ENCODE measurements at regions not wholly inside any gene's neighbourhood (a gene's known extent, or its start where the extent isn't known, plus 50 kb on each side); places are given as distances from the start of the nearest gene placed in this dataset.

GRCh38 chr2:56540916-56541315 lies 357.1 kb downstream of the CCDC85A start:
- H3K4me2 ChIP-seq (ENCODE audit: low read depth, low read length, poor library complexity, severe bottlenecking), result no peak overlapping the region
- H3K79me2 ChIP-seq (ENCODE audit: low read length), result no peaks in the 10 kb centered on the region
- no peaks in the 10 kb centered on the region for H3K36me3 ChIP-seq (ENCODE audit: insufficient read depth, low read length)
- H3K9ac ChIP-seq (ENCODE audit: low read length), result no peak overlapping the region
- peaks cover 6% of the 10 kb centered on the region; the same call in 1 of the 2 replicates for H3K9me3 ChIP-seq (ENCODE audit: low read length)
- H3K4me3 ChIP-seq (ENCODE audit: low read length), result no peak overlapping the region
- no peaks in the 10 kb centered on the region for H3K4me1 ChIP-seq (ENCODE audit: low read length)
- H4K20me1 ChIP-seq (ENCODE audit: insufficient read depth, low read depth, low read length), result no peaks in the 10 kb centered on the region
- no peak for DNase-seq
- no peaks in the 10 kb centered on the region for H3K27me3 ChIP-seq (ENCODE audit: low read length)
- H2AFZ ChIP-seq (ENCODE audit: low read length), result no peak overlapping the region
- H3K27ac ChIP-seq (ENCODE audit: low read length), result no peak overlapping the region
- H3K9me2 ChIP-seq (replicated peaks; ENCODE audit: insufficient read depth, low read length), result no peaks in the 10 kb centered on the region

DNA sequence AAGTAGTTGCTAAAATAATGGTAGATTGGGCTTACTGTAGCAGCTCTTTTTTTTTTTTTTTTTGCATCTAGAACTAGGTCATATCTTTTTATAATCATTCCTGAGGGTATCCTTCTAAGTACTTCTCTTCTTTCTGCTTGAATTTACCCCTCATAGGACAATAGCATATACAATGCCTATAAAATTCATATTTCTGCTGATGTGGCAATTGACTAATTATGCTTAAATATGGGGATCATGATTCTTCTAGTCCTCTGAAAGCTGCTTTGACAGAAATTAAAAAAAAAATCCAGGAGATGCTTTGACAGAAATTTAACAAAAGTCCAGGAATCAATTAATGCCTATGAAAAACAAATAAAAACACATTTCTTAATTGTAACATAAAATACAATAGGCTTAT lies 358.4 kb downstream of the CCDC85A start:
- no peak overlapping the region for H3K27ac ChIP-seq (ENCODE audit: low read length)
- no peak overlapping the region for H2AFZ ChIP-seq (ENCODE audit: low read length)
- H3K4me2 ChIP-seq (ENCODE audit: low read depth, low read length, poor library complexity, severe bottlenecking), result no peak overlapping the region
- H3K9me2 ChIP-seq (replicated peaks; ENCODE audit: insufficient read depth, low read length), result no peaks in the 10 kb centered on the region
- no peaks in the 10 kb centered on the region for H3K36me3 ChIP-seq (ENCODE audit: insufficient read depth, low read length)
- no peaks in the 10 kb centered on the region for H3K79me2 ChIP-seq (ENCODE audit: low read length)
- H3K27me3 ChIP-seq (ENCODE audit: low read length), result no peaks in the 10 kb centered on the region
- no peak overlapping the region for H3K4me3 ChIP-seq (ENCODE audit: low read length)
- DNase-seq, result no peak
- no peak overlapping the region for H3K9ac ChIP-seq (ENCODE audit: low read length)
- peaks cover 6% of the 10 kb centered on the region; the same call in 1 of the 2 replicates for H3K9me3 ChIP-seq (ENCODE audit: low read length)
- no peaks in the 10 kb centered on the region for H4K20me1 ChIP-seq (ENCODE audit: insufficient read depth, low read depth, low read length)
- H3K4me1 ChIP-seq (ENCODE audit: low read length), result no peaks in the 10 kb centered on the region

DNA sequence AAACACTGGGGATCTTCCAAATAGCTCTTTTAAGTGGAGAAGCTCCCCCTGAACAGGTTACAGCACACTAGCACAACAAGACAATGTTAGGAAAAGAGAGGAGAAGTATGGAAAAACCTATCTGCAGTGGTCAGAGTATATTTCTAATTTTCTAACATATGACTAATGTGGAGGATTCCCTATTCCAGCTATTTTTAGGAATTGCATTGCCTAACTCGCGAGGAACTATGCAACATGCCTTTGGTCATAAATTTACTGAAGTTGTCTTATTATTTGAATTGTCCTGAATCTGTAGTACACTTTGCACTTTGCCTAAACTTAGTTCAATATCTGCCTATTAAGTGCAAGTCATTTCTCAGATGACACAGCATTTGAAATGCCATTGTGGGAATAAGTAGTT lies 381.4 kb downstream of the CCDC85A start:
- H3K4me2 ChIP-seq (ENCODE audit: low read depth, low read length, poor library complexity, severe bottlenecking), result no peak overlapping the region
- no peaks in the 10 kb centered on the region for H3K4me1 ChIP-seq (ENCODE audit: low read length)
- H3K36me3 ChIP-seq (ENCODE audit: insufficient read depth, low read length), result no peaks in the 10 kb centered on the region
- no peak overlapping the region for H3K4me3 ChIP-seq (ENCODE audit: low read length)
- no peak overlapping the region for H3K9ac ChIP-seq (ENCODE audit: low read length)
- no peaks in the 10 kb centered on the region for H3K79me2 ChIP-seq (ENCODE audit: low read length)
- no peak for DNase-seq
- no peak overlapping the region for H3K27ac ChIP-seq (ENCODE audit: low read length)
- H4K20me1 ChIP-seq (ENCODE audit: insufficient read depth, low read depth, low read length), result no peaks in the 10 kb centered on the region
- no peaks in the 10 kb centered on the region for H3K9me2 ChIP-seq (replicated peaks; ENCODE audit: insufficient read depth, low read length)
- no peaks in the 10 kb centered on the region for H3K9me3 ChIP-seq (ENCODE audit: low read length)
- H2AFZ ChIP-seq (ENCODE audit: low read length), result no peak overlapping the region
- H3K27me3 ChIP-seq (ENCODE audit: low read length), result no peaks in the 10 kb centered on the region

DNA sequence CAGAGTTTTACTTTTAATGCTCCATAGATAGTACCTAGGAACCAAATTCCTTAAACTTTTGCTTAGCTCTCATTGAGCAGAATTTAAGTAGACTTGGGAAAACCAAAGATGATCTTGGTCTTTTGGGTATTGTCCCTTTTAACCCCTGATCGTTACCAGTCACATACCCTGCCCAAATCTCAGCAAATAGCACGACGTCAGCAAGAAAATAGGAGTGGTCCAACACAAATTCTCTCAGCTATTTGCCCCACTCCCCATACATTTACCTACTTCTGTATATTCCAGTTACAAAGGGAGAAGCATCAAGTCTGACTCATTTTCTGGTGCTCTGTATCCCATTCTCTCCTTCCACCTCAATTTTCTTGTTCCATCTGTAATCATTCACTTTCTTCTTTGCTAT lies 387.3 kb downstream of the CCDC85A start:
- H3K4me1 ChIP-seq (ENCODE audit: low read length), result no peaks in the 10 kb centered on the region
- H4K20me1 ChIP-seq (ENCODE audit: insufficient read depth, low read depth, low read length), result no peaks in the 10 kb centered on the region
- H3K9me2 ChIP-seq (replicated peaks; ENCODE audit: insufficient read depth, low read length), result no peaks in the 10 kb centered on the region
- no peak overlapping the region for H2AFZ ChIP-seq (ENCODE audit: low read length)
- DNase-seq, result no peak
- no peaks in the 10 kb centered on the region for H3K79me2 ChIP-seq (ENCODE audit: low read length)
- no peak overlapping the region for H3K4me2 ChIP-seq (ENCODE audit: low read depth, low read length, poor library complexity, severe bottlenecking)
- no peak overlapping the region for H3K27ac ChIP-seq (ENCODE audit: low read length)
- H3K9me3 ChIP-seq (ENCODE audit: low read length), result peaks cover 9% of the 10 kb centered on the region; the same call in 1 of the 2 replicates
- no peak overlapping the region for H3K9ac ChIP-seq (ENCODE audit: low read length)
- no peak overlapping the region for H3K4me3 ChIP-seq (ENCODE audit: low read length)
- H3K36me3 ChIP-seq (ENCODE audit: insufficient read depth, low read length), result no peaks in the 10 kb centered on the region
- H3K27me3 ChIP-seq (ENCODE audit: low read length), result no peaks in the 10 kb centered on the region

- no peaks in the 10 kb centered on the region for H3K4me1 ChIP-seq (ENCODE audit: low read length)
- no peak overlapping the region for H3K4me3 ChIP-seq (ENCODE audit: low read length)
- H3K36me3 ChIP-seq (ENCODE audit: insufficient read depth, low read length), result no peaks in the 10 kb centered on the region
- H3K9me2 ChIP-seq (replicated peaks; ENCODE audit: insufficient read depth, low read length), result no peaks in the 10 kb centered on the region
- H3K9ac ChIP-seq (ENCODE audit: low read length), result no peak overlapping the region
- no peak overlapping the region for H3K4me2 ChIP-seq (ENCODE audit: low read depth, low read length, poor library complexity, severe bottlenecking)
- no peak for DNase-seq
- H3K27me3 ChIP-seq (ENCODE audit: low read length), result no peaks in the 10 kb centered on the region
- no peaks in the 10 kb centered on the region for H4K20me1 ChIP-seq (ENCODE audit: insufficient read depth, low read depth, low read length)
- no peak overlapping the region for H2AFZ ChIP-seq (ENCODE audit: low read length)
- H3K27ac ChIP-seq (ENCODE audit: low read length), result no peak overlapping the region
- H3K9me3 ChIP-seq (ENCODE audit: low read length), result peaks cover 17% of the 10 kb centered on the region
- H3K79me2 ChIP-seq (ENCODE audit: low read length), result no peaks in the 10 kb centered on the region
Measured at GRCh38 chr2:56576001-56576400, 392.2 kb downstream of the CCDC85A start.

GRCh38 chr2:56580242-56580641 lies 396.5 kb downstream of the CCDC85A start:
- H3K4me3 ChIP-seq (ENCODE audit: low read length), result no peak overlapping the region
- H3K9me3 ChIP-seq (ENCODE audit: low read length), result peaks cover 7% of the 10 kb centered on the region
- H3K36me3 ChIP-seq (ENCODE audit: insufficient read depth, low read length), result no peaks in the 10 kb centered on the region
- no peak overlapping the region for H2AFZ ChIP-seq (ENCODE audit: low read length)
- DNase-seq, result no peak
- no peaks in the 10 kb centered on the region for H3K4me1 ChIP-seq (ENCODE audit: low read length)
- H3K9ac ChIP-seq (ENCODE audit: low read length), result no peak overlapping the region
- no peaks in the 10 kb centered on the region for H4K20me1 ChIP-seq (ENCODE audit: insufficient read depth, low read depth, low read length)
- H3K4me2 ChIP-seq (ENCODE audit: low read depth, low read length, poor library complexity, severe bottlenecking), result no peak overlapping the region
- H3K79me2 ChIP-seq (ENCODE audit: low read length), result no peaks in the 10 kb centered on the region
- H3K9me2 ChIP-seq (replicated peaks; ENCODE audit: insufficient read depth, low read length), result no peaks in the 10 kb centered on the region
- no peaks in the 10 kb centered on the region for H3K27me3 ChIP-seq (ENCODE audit: low read length)
- no peak overlapping the region for H3K27ac ChIP-seq (ENCODE audit: low read length)

GRCh38 chr2:56582570-56582969 lies 398.8 kb downstream of the CCDC85A start:
- H3K9me3 ChIP-seq (ENCODE audit: low read length), result peaks cover 2% of the 10 kb centered on the region; the same call in 1 of the 2 replicates
- no peaks in the 10 kb centered on the region for H3K36me3 ChIP-seq (ENCODE audit: insufficient read depth, low read length)
- no peaks in the 10 kb centered on the region for H3K9me2 ChIP-seq (replicated peaks; ENCODE audit: insufficient read depth, low read length)
- H3K4me2 ChIP-seq (ENCODE audit: low read depth, low read length, poor library complexity, severe bottlenecking), result no peak overlapping the region
- H2AFZ ChIP-seq (ENCODE audit: low read length), result no peak overlapping the region
- no peak for DNase-seq
- no peak overlapping the region for H3K4me3 ChIP-seq (ENCODE audit: low read length)
- H3K27ac ChIP-seq (ENCODE audit: low read length), result no peak overlapping the region
- H3K9ac ChIP-seq (ENCODE audit: low read length), result no peak overlapping the region
- H3K4me1 ChIP-seq (ENCODE audit: low read length), result no peaks in the 10 kb centered on the region
- no peaks in the 10 kb centered on the region for H4K20me1 ChIP-seq (ENCODE audit: insufficient read depth, low read depth, low read length)
- no peaks in the 10 kb centered on the region for H3K79me2 ChIP-seq (ENCODE audit: low read length)
- no peaks in the 10 kb centered on the region for H3K27me3 ChIP-seq (ENCODE audit: low read length)

DNA sequence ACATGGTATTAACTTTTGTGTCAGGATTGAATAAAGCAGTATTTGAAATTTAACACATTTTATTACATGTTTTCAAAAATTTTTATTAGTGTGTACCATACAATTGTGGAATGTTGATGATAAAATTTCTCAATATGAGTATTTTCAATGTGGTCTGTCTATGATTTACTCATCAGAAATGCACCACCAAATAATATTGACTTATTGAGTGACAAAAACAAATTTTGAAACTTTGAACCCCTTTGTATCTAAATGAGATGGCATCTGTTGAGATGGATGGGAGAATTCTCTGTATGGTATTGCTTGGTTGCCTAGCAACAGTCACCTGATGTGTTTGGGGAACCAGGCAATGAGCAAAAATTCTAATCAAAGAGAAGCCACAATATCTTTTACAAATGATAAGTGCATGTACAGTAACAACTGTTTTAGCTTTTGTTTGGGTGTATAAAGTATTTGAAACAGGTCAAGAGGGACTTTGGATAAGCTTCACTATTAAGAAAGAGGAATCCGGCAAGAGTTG lies 400.1 kb downstream of the CCDC85A start:
- H4K20me1 ChIP-seq (ENCODE audit: insufficient read depth, low read depth, low read length), result no peaks in the 10 kb centered on the region
- H2AFZ ChIP-seq (ENCODE audit: low read length), result no peak overlapping the region
- no peak overlapping the region for H3K4me3 ChIP-seq (ENCODE audit: low read length)
- H3K27ac ChIP-seq (ENCODE audit: low read length), result no peak overlapping the region
- H3K4me1 ChIP-seq (ENCODE audit: low read length), result no peaks in the 10 kb centered on the region
- H3K36me3 ChIP-seq (ENCODE audit: insufficient read depth, low read length), result no peaks in the 10 kb centered on the region
- no peak overlapping the region for H3K4me2 ChIP-seq (ENCODE audit: low read depth, low read length, poor library complexity, severe bottlenecking)
- DNase-seq, result no peak
- H3K9me2 ChIP-seq (replicated peaks; ENCODE audit: insufficient read depth, low read length), result no peaks in the 10 kb centered on the region
- no peaks in the 10 kb centered on the region for H3K79me2 ChIP-seq (ENCODE audit: low read length)
- no peaks in the 10 kb centered on the region for H3K27me3 ChIP-seq (ENCODE audit: low read length)
- H3K9me3 ChIP-seq (ENCODE audit: low read length), result no peaks in the 10 kb centered on the region; the same call in 1 of the 2 replicates
- no peak overlapping the region for H3K9ac ChIP-seq (ENCODE audit: low read length)

DNA sequence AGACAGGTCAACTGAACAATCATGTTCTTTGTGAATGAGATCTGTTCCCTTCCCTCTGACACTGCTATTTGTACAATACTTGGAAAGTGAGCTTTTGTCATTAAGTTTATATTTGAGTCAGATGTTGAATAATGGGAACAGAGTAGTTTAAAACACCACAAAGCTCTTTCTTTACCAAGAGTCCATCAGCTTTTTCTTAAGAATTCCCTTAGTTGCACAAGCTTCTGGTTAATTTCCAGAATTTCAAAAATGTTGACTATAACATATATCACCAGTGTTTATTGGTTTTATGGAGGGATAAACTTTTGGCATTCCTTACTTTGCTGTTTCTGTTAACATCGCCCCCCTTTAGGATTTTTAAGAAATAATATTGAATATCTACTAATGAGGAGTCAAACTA lies 403.7 kb downstream of the CCDC85A start:
- H4K20me1 ChIP-seq (ENCODE audit: insufficient read depth, low read depth, low read length), result no peaks in the 10 kb centered on the region
- H3K4me2 ChIP-seq (ENCODE audit: low read depth, low read length, poor library complexity, severe bottlenecking), result no peak overlapping the region
- no peak overlapping the region for H3K4me3 ChIP-seq (ENCODE audit: low read length)
- no peaks in the 10 kb centered on the region for H3K9me2 ChIP-seq (replicated peaks; ENCODE audit: insufficient read depth, low read length)
- no peaks in the 10 kb centered on the region for H3K36me3 ChIP-seq (ENCODE audit: insufficient read depth, low read length)
- H3K9ac ChIP-seq (ENCODE audit: low read length), result no peak overlapping the region
- no peaks in the 10 kb centered on the region for H3K9me3 ChIP-seq (ENCODE audit: low read length)
- H3K79me2 ChIP-seq (ENCODE audit: low read length), result no peaks in the 10 kb centered on the region
- no peak overlapping the region for H3K27ac ChIP-seq (ENCODE audit: low read length)
- DNase-seq, result no peak
- no peak overlapping the region for H2AFZ ChIP-seq (ENCODE audit: low read length)
- H3K4me1 ChIP-seq (ENCODE audit: low read length), result no peaks in the 10 kb centered on the region
- no peaks in the 10 kb centered on the region for H3K27me3 ChIP-seq (ENCODE audit: low read length)

Data from Karpas-422 (cell line).